ENCODE measurements at regions not wholly inside any gene's neighbourhood (a gene's known extent, or its start where the extent isn't known, plus 50 kb on each side); places are given as distances from the start of the nearest gene placed in this dataset.
A peak's percentile ranks its signal among the peaks of the same experiment; 100 is the strongest.

DNA sequence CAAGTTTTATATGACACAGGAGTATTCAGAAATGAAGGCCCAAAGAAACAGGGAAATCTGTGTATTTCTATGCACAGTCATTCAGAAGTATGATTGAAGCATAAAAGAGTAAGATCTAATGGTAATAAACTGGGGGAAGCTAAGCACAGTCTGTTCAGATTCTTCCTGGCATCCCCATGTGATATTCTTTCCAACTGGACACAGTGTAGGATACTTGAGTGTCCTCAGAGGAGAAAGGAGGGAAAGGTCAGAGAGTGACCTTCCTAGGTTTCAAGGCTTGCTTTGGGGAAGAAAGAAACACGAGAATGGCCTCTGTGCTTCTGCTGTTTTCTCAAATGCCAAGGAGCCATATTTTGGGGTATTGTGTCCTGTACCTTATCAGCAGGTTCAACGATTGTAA, 1798.4 kb upstream of the WWC1 start:
- TF ChIP-seq, protein P1, sequence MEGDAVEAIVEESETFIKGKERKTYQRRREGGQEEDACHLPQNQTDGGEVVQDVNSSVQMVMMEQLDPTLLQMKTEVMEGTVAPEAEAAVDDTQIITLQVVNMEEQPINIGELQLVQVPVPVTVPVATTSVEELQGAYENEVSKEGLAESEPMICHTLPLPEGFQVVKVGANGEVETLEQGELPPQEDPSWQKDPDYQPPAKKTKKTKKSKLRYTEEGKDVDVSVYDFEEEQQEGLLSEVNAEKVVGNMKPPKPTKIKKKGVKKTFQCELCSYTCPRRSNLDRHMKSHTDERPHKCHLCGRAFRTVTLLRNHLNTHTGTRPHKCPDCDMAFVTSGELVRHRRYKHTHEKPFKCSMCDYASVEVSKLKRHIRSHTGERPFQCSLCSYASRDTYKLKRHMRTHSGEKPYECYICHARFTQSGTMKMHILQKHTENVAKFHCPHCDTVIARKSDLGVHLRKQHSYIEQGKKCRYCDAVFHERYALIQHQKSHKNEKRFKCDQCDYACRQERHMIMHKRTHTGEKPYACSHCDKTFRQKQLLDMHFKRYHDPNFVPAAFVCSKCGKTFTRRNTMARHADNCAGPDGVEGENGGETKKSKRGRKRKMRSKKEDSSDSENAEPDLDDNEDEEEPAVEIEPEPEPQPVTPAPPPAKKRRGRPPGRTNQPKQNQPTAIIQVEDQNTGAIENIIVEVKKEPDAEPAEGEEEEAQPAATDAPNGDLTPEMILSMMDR (IDR thresholded peaks at IDR 0.05; ENCODE audit: low read depth, low read length, missing control alignments), result no peak
- in situ Hi-C loops (cut with HindIII; ENCODE audit: low sequenced_read_pairs), result no loop called here
- no peak for DNase-seq (ENCODE audit: low read depth)
- H3K4me3 ChIP-seq (ENCODE audit: low read depth, low read length), result no peak overlapping the region

DNA sequence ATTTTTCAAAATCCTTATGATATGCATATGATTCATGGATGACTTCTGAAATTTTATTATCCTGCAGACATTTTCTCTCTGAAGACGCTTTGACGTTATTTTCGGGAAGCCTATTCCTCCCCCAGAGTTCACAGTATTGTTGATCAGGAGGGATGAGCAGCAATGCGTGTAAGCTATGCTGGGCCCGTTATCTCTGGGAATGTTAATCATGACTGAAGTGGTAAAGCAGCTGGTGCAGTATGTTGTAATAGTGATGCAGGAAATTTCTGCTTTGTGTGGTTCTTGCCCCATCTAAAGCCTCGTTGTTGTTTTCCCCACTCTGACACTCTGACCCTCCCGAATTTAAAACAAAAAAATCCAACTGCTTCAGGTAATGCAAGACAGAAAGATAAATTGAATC, 1797.8 kb upstream of the WWC1 start:
- no peak overlapping the region for H3K4me3 ChIP-seq (ENCODE audit: low read depth, low read length)
- in situ Hi-C loops (cut with HindIII; ENCODE audit: low sequenced_read_pairs), result no loop called here
- TF ChIP-seq, protein P1 (IDR thresholded peaks at IDR 0.05; ENCODE audit: low read depth, low read length, missing control alignments), result no peak
- DNase-seq (ENCODE audit: low read depth), result no peak

DNA sequence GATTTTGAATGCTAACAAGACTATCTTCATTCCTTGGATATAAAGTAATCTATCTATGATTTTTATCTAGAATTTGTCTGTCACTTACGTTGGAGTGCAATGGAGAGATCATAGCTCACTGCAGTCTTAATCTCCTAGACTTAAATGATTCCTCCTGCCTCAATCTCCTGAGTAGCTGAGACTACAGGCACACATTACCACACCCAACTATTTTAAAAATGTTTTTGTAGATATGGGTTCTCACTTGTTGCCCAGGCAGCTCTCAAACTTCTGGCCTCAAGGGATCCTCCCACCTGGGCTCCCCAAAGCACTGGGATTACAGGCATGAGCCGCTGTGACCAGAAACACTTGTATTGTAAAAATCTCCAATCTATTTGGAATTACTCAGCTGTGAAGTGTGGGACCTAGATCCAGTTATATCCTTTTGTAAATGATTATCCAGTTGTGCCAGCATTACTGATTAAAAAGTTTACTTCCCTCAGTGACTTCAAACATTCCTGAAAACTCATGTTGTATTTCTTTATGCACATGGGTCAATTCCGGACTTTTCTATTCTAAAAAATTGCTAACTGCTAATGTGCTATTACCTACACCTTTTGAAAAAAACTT, 1793.8 kb upstream of the WWC1 start:
- TF ChIP-seq, protein P1 (IDR thresholded peaks at IDR 0.05; ENCODE audit: low read depth, low read length, missing control alignments), result no peak
- DNase-seq (ENCODE audit: low read depth), result no peak
- in situ Hi-C loops (cut with HindIII; ENCODE audit: low sequenced_read_pairs), result no loop called here
- H3K4me3 ChIP-seq (ENCODE audit: low read depth, low read length), result no peak overlapping the region

DNA sequence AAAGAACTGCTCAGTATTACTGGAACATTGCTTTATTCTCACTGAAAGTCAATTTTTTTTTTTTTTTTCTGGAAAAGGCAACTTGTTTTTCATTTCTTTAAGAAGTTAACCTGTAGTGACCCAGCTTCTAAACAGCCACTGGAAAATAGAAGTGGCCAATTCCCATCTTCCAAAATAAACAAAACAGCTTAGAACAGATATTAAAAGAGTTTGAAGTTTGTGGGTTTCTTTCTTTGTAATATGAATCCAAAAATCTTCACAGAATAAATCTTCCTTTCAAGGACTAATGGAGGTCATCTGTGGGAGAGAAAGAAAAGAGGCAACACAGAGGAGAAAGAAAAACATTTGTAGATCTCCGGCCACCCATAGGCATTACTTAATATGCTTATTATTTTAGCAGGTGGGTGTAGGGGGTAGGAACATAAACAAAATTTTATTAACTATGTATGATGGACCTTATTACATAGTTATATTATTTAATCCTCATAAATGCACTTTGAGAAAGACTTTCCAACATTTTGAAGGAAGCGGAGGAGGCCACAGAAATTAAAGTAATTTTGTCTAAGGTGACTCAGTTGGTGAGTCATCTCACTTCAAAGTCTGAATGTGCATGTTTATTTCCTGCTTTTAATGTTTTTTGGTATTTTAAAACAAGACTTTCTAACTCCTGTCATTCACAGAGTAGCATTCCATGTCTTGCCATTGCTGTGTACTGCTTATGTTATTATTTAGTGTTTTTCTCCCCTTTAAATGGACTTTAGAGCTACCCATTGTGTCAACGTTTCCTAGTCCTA, 1791.8 kb upstream of the WWC1 start:
- peak; percentile 19 for DNase-seq (ENCODE audit: low read depth)
- no peak overlapping the region for H3K4me3 ChIP-seq (ENCODE audit: low read depth, low read length)
- TF ChIP-seq, protein P1 (IDR thresholded peaks at IDR 0.05; ENCODE audit: low read depth, low read length, missing control alignments), result no peak
- in situ Hi-C loops (cut with HindIII; ENCODE audit: low sequenced_read_pairs), result no loop called here

DNA sequence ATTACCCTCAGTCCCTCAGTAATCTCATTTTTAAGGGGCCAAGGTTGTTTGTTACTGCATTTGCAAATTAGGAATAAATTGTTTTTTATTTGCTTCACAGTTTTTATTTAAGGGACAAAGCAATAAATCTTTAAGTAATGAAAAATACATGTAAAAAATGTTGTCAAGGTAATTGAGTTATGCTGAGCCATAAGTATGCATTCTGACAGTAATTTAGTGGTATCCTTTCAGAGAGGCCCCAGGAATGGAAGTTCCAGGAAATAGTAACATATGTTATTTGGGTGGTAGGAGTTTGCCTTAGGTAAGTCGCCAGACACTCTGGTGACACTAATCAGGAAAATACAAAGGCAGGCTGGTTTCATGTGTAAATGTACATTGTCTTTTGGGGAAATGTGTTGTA, 1787.9 kb upstream of the WWC1 start:
- in situ Hi-C loops (cut with HindIII; ENCODE audit: low sequenced_read_pairs), result no loop called here
- H3K4me3 ChIP-seq (ENCODE audit: low read depth, low read length), result no peak overlapping the region
- TF ChIP-seq, protein P1 (IDR thresholded peaks at IDR 0.05; ENCODE audit: low read depth, low read length, missing control alignments), result no peak
- no peak for DNase-seq (ENCODE audit: low read depth)

DNA sequence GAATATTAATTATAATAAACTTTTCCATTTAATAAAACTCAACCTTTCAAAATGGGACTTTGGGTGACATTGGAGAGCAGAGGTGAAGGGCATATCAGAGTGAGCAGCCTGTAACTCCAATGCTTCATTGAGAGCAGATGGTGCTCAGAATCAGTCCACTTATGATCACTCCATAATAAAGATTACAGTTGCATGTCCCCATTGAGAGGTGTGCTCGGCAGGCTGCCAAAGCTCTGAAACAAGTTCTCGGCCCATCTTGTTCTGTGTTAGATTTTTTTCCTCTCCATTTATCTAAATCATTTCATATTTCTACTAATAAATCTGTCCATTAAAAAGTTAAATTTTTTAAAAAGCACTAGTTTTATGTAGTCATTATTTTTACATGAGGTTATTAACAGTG, 1786.4 kb upstream of the WWC1 start:
- DNase-seq (ENCODE audit: low read depth), result no peak
- in situ Hi-C loops (cut with HindIII; ENCODE audit: low sequenced_read_pairs), result no loop called here
- H3K4me3 ChIP-seq (ENCODE audit: low read depth, low read length), result no peak overlapping the region
- TF ChIP-seq, protein P1 (IDR thresholded peaks at IDR 0.05; ENCODE audit: low read depth, low read length, missing control alignments), result no peak

Measured in astrocyte of the cerebellum (primary cell).